NCI-H2227 (cell line): ENCODE measurements at regions not wholly inside any gene's neighbourhood (a gene's known extent, or its start where the extent isn't known, plus 50 kb on each side); places are given as distances from the start of the nearest gene placed in this dataset.

Source experiments
- DNase-seq: peaks from one replicate; lab custom pipeline; 2025; ENCODE audit not compliant: unreplicated experiment; lab: John Stamatoyannopoulos, UW

DNA sequence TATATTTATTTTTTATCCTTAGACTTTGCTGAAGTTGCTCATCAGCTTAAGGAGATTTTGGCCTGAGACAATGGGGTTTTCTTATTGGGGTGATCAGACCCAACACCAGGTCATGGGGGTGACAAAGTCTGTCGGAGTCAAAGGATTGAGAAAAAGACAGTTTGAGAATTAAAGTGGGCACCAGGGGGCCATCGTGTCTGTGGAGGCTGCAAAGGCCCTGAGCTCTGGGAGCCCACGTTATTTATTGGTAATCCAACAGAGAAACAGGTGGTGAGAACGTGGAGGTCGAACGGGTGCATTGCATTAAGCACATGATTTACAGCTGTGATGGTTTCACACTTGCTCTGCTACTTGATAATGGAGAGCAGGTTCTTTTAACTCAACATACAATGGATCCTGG lies 102.5 kb upstream of the CDH10 start:
- no peak for DNase-seq

DNA sequence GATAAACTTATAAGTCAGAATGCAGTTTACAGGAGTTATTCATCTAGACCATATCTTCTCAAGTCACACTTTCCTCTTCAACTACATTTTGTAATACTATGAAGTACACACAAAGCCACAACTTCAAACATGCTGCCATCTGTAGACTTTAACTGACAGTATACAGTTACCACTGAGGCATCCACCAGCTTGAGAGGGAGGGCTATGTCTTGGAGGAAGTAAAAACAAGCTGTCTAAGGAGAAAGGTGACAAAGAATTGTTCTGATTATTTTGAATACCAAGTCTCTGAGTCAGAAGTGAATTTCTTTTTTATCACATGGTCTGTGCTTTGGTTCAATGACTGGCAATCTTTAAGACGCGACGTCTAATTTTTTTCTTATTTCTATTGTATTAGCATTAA lies 97.6 kb upstream of the CDH10 start:
- DNase-seq: no peak

DNA sequence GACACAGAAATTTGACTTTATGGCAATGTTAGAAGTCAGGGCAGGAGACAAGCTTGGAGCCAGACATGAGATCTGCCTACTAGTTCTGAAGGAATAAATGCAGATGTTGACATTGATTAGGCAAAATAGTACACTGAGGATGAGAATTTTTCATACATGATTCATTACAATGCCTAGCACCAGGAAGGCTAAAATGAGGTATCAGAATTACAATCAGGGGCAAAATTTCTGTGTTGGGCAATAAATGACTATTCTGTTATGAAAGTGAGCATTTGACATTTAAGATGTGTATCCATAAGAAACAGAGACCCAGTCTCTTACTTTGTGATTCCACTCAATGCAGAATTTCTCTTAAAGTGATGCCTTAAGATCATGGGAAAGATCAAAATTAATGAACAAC lies 92.4 kb upstream of the CDH10 start:
- no peak for DNase-seq

DNA sequence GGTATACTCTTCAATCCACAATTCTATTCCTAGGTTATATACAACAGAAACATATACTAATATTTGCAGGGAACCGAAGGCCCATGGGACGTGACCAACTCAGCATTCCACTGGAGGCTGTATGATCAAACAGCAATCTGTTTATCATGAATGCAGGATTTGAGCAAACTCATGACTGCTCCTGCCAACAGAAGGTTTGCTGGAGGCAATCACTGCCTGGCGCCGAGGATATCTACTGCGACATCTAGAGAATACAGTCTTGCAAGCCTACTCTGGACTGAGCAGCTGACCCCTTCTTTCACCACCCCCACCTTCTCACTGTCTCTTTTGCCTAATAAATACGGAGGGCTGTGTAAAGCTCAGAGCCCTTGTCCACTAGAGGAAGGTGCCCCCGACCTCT lies 90.5 kb upstream of the CDH10 start:
- no peak for DNase-seq

DNA sequence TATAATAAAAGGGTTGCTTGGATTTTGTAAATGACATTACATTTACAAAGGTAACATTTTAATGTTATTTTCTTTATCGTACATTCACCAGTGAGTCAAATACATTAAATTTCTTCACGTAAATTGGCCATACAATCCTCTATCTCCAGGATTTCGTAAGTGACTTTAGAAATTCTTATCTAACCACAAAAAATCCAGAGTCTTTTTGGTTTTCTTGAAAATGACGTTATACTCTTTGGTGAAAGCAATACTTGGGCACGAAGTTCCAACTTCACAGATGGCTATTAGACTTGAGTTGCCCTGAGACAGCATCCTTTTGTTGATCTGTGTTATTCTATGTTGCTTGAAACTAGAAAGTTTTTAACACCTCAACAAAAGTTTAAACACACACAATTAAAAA lies 87.4 kb upstream of the CDH10 start:
- DNase-seq: no peak

GRCh38 chr5:24720743-24721142 lies 76.0 kb upstream of the CDH10 start:
- no peak for DNase-seq

GRCh38 chr5:24714746-24715145 lies 70.0 kb upstream of the CDH10 start:
- no peak for DNase-seq

- no peak for DNase-seq
Observed at GRCh38 chr5:24712947-24713346, 68.2 kb upstream of the CDH10 start.

GRCh38 chr5:24712047-24712446 lies 67.3 kb upstream of the CDH10 start:
- DNase-seq: no peak

DNA sequence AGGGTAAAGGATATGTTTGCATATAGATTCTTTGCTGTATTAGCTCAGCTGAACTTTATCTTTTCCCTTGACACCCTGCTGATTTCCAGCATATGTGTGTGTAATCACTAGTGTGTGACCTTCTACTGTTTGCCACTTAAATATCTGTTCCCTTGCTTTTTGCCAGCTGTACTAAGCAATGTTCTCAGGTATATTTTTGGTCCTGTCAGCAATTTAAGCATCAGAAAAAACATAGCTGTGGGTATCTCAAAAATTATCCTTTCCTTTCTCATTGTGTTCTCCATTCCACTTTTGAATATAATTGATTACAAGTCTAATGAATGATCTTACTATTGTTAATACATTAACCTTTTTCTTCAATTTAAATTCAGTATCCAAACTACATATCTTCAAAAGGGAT lies 59.2 kb upstream of the CDH10 start:
- no peak for DNase-seq
